H9 (cell line): ENCODE measurements at regions not wholly inside any gene's neighbourhood (a gene's known extent, or its start where the extent isn't known, plus 50 kb on each side); places are given as distances from the start of the nearest gene placed in this dataset.

ENCODE experiments used
- DNase-seq: peaks from one replicate; pipeline ENCODE4 v3.0.0-alpha.2; 2017
- H2AFZ ChIP-seq: one replicate; pipeline ENCODE4 v1.6.1; 2013; ENCODE audit warnings: mild to moderate bottlenecking, low read length, control low read depth, moderate library complexity
- H2AK5ac ChIP-seq: 2 replicates; pipeline ENCODE4 v1.6.1; 2013; ENCODE audit warnings: low read length, control low read depth, mixed read lengths; ENCODE audit not compliant: insufficient read length
- H2BK120ac ChIP-seq: one replicate; pipeline ENCODE4 v1.6.1; 2013; ENCODE audit warnings: low read depth, mild to moderate bottlenecking, low read length, control low read depth, inconsistent platforms; ENCODE audit not compliant: poor library complexity, severe bottlenecking
- H2BK12ac ChIP-seq: 2 replicates; pipeline ENCODE4 v1.6.1; 2013; ENCODE audit warnings: low read length, control low read depth, mixed read lengths, low read depth; ENCODE audit not compliant: insufficient read length
- H2BK15ac ChIP-seq: 2 replicates; pipeline ENCODE4 v1.6.1; 2013; ENCODE audit warnings: low read depth, low read length, control low read depth
- H2BK20ac ChIP-seq: one replicate; pipeline ENCODE4 v1.6.1; 2013; ENCODE audit warnings: low read depth, mild to moderate bottlenecking, low read length, control low read depth, inconsistent platforms; ENCODE audit not compliant: poor library complexity, severe bottlenecking
- H2BK5ac ChIP-seq: 2 replicates; pipeline ENCODE4 v1.6.1; 2013; ENCODE audit warnings: low read length, control low read depth, mixed read lengths; ENCODE audit not compliant: insufficient read length
- H3K14ac ChIP-seq: 2 replicates; pipeline ENCODE4 v1.6.1; 2013; ENCODE audit warnings: low read length, control low read depth; ENCODE audit not compliant: insufficient read depth
- H3K18ac ChIP-seq: 2 replicates; pipeline ENCODE4 v1.6.1; 2013; ENCODE audit warnings: low read depth, mild to moderate bottlenecking, mixed read lengths, low read length, control low read depth; ENCODE audit not compliant: insufficient read length
- H3K23ac ChIP-seq: 2 replicates; pipeline ENCODE4 v1.6.1; 2013; ENCODE audit warnings: low read length, control low read depth, mixed read lengths, low read depth; ENCODE audit not compliant: insufficient read length
- H3K23me2 ChIP-seq: 2 replicates; pipeline ENCODE4 v1.6.1; 2013; ENCODE audit warnings: low read depth, mild to moderate bottlenecking, mixed read lengths, low read length, control low read depth; ENCODE audit not compliant: insufficient read length, poor library complexity, severe bottlenecking
- H3K27ac ChIP-seq: 2 replicates; pipeline ENCODE4 v1.5.1; 2013; ENCODE audit warnings: low read length, control low read depth, mixed read lengths, low read depth; ENCODE audit not compliant: insufficient read length
- H3K27me3 ChIP-seq: 2 replicates; pipeline ENCODE4 v1.6.1; 2013; ENCODE audit warnings: low read length, control low read depth, inconsistent platforms; ENCODE audit not compliant: insufficient read depth
- H3K4ac ChIP-seq: 2 replicates; pipeline ENCODE4 v1.6.1; 2013; ENCODE audit warnings: low read depth, mild to moderate bottlenecking, control low read depth, inconsistent platforms, low read length, moderate library complexity
- H3K4me1 ChIP-seq: 2 replicates; pipeline ENCODE4 v1.6.1; 2013; ENCODE audit warnings: low read length, control low read depth, inconsistent platforms; ENCODE audit not compliant: insufficient read depth
- H3K4me2 ChIP-seq: 2 replicates; pipeline ENCODE4 v1.6.1; 2013; ENCODE audit warnings: low read length, control low read depth, mixed read lengths; ENCODE audit not compliant: insufficient read length, insufficient read depth
- H3K56ac ChIP-seq: 2 replicates; pipeline ENCODE4 v1.6.1; 2013; ENCODE audit warnings: low read depth, mild to moderate bottlenecking, mixed read lengths, low read length, control low read depth; ENCODE audit not compliant: insufficient read length
- H3K79me1 ChIP-seq: 2 replicates; pipeline ENCODE4 v1.6.1; 2013; ENCODE audit warnings: low read depth, mild to moderate bottlenecking, moderate library complexity, low read length, control low read depth, inconsistent platforms; ENCODE audit not compliant: insufficient read depth, poor library complexity, severe bottlenecking
- H3K79me2 ChIP-seq: 2 replicates; pipeline ENCODE4 v1.6.1; 2013; ENCODE audit warnings: low read length, control low read depth, inconsistent platforms; ENCODE audit not compliant: insufficient read depth
- H3K9ac ChIP-seq: 2 replicates; pipeline ENCODE4 v1.6.1; 2013; ENCODE audit warnings: low read length, control low read depth, mixed read lengths; ENCODE audit not compliant: insufficient read length; ENCODE audit errors: extremely low read depth
- H3K9me3 ChIP-seq: one replicate; pipeline ENCODE4 v1.6.1; 2013; ENCODE audit warnings: low read depth, low read length, inconsistent platforms; ENCODE audit not compliant: control insufficient read depth
- H3T11ph ChIP-seq: one replicate; pipeline ENCODE4 v1.6.1; 2013; ENCODE audit warnings: mild to moderate bottlenecking, low read length, control low read depth, inconsistent platforms
- H4K20me1 ChIP-seq: one replicate; pipeline ENCODE4 v1.6.1; 2013; ENCODE audit not compliant: control insufficient read depth, insufficient read length, insufficient read depth
- H4K5ac ChIP-seq: 2 replicates; pipeline ENCODE4 v1.6.1; 2013; ENCODE audit warnings: low read depth, mild to moderate bottlenecking, mixed read lengths, low read length, control low read depth; ENCODE audit not compliant: insufficient read length
- H4K8ac ChIP-seq: replicated peaks from 2 replicates; pipeline ENCODE4 v1.6.1; 2013; ENCODE audit warnings: low read length, control low read depth, mixed read lengths, low read depth; ENCODE audit not compliant: insufficient read length
- H4K91ac ChIP-seq: 2 replicates; pipeline ENCODE4 v1.6.1; 2013; ENCODE audit warnings: low read depth, mild to moderate bottlenecking, moderate library complexity, mixed read lengths, low read length, control low read depth; ENCODE audit not compliant: insufficient read length
- H3K27ac Mint-ChIP-seq, 3 experiments: 2 replicates in 2 of 3; 3 replicates in 1 of 3; pipeline ENCODE4 v1.8.0; 2020 to 2021; ENCODE audit warnings: mixed read lengths in 3 of 3, mild to moderate bottlenecking in 1 of 3, moderate library complexity in 1 of 3
- H3K27me3 Mint-ChIP-seq: 2 replicates; pipeline ENCODE4 v1.8.0; 2021; ENCODE audit warnings: low read depth, mild to moderate bottlenecking, moderate library complexity, mixed read lengths
- H3K36me3 Mint-ChIP-seq, 3 experiments: 2 replicates in 2 of 3; 3 replicates in 1 of 3; pipeline ENCODE4 v1.8.0; 2020 to 2021; ENCODE audit warnings: low read depth in 3 of 3, mixed read lengths in 3 of 3; ENCODE audit not compliant: insufficient read depth in 1 of 3
- H3K4me1 Mint-ChIP-seq, 2 experiments: 2 replicates each; pipeline ENCODE4 v1.8.0; 2020; ENCODE audit warnings: mixed read lengths in 2 of 2
- H3K4me3 Mint-ChIP-seq, 2 experiments: 2 replicates in 1 of 2; 3 replicates in 1 of 2; pipeline ENCODE4 v1.8.0; 2020 to 2021; ENCODE audit warnings: mild to moderate bottlenecking in 2 of 2, mixed read lengths in 2 of 2, moderate library complexity in 1 of 2
- H3K9me3 Mint-ChIP-seq, 2 experiments: 2 replicates in 1 of 2; 3 replicates in 1 of 2; pipeline ENCODE4 v1.8.0; 2020; ENCODE audit warnings: mild to moderate bottlenecking in 2 of 2, mixed read lengths in 2 of 2, moderate library complexity in 1 of 2
- WGBS: extraction: QIAGEN DNeasy Blood & Tissue Kit; methylation state at CpG from one replicate; pipeline ENCODE4 v1.1.7; 2013; ENCODE audit warnings: missing lambda C conversion rate, low lambda C conversion rate, mixed read lengths; ENCODE audit not compliant: insufficient read length; ENCODE audit errors: extremely low coverage; 5-methylcytosine and 5-hydroxymethylcytosine counted together
- TF ChIP-seq, protein P1 (sequence below): fragments of 200-600 bp; sonication (generic); conservative IDR thresholded peaks from 3 replicates; pipeline ENCODE4 v1.8.0; 2021; ENCODE audit warnings: antibody characterized with exemption, mild to moderate bottlenecking

DNA sequence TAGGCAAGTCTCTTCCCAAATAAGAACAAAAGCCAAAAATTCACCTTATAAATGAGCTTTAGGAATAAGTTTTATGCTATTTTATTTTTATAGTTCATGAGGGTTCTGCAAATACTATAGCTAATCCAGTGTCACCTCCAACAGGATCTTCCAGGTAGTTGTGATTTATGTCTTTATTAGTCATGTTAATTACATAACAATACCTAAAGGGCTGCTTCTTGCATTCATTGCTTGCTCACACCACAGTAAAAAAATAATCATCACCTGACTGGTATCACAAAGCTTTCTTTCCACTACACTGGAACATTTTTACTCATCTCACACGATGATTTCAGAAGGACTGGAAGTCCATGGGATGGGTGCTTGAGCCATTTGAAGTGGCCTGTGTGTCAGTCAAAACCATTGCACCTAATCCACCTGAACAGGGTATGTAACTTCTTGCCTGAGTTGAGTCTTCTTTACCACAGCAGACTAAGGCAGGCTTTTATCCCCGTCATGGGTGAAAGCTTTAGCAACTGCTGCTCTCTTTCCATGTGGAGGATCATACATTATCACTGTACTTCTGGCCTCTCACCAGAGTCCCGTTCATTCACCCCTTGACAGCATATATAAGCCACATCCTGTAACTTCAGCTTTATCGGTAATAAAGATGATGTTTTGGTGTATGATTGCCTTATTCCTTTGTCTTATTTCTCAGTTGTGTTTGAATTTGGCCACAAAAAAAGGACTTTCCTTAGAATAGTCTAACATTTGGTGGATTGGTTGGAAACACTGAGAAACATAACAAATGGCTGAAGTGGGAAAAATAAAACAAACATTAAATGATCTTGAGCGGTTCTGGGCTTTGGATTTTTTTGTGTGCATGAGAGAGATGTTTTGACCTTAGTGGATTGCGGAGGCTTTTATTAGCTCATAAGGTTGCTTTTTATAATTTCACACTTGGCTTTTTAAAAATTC is 382.6 kb upstream of the THBS1 start:
- no peak overlapping the region for H3K18ac ChIP-seq
- no peak overlapping the region for H4K91ac ChIP-seq
- H3K79me1 ChIP-seq, result no peaks in the 10 kb centered on the region
- no peak overlapping the region for H3K4ac ChIP-seq
- H4K20me1 ChIP-seq, result no peaks in the 10 kb centered on the region
- no peak overlapping the region for H3K4me2 ChIP-seq
- no peak overlapping the region for H2AFZ ChIP-seq
- H3K14ac ChIP-seq, result no peak overlapping the region
- H3K4me3 Mint-ChIP-seq, result no peak overlapping the region
- peaks cover 6% of the 10 kb centered on the region for H3K27me3 Mint-ChIP-seq
- H2BK20ac ChIP-seq, result no peak overlapping the region
- no peaks in the 10 kb centered on the region for H3K23me2 ChIP-seq
- H3K4me1 ChIP-seq, result peaks cover 3% of the 10 kb centered on the region; the same call in 1 of the 2 replicates
- no peak overlapping the region for H4K8ac ChIP-seq
- H2BK15ac ChIP-seq, result no peak overlapping the region
- no peak overlapping the region for H2AK5ac ChIP-seq
- H3K9me3 Mint-ChIP-seq, result no peaks in the 10 kb centered on the region
- H3K36me3 Mint-ChIP-seq, result no peaks in the 10 kb centered on the region
- H3K9ac ChIP-seq, result no peak overlapping the region
- H2BK12ac ChIP-seq, result no peak overlapping the region
- H4K5ac ChIP-seq, result no peak overlapping the region
- H2BK5ac ChIP-seq, result no peak overlapping the region
- H3K27ac ChIP-seq, result no peak overlapping the region
- H3K9me3 ChIP-seq, result no peaks in the 10 kb centered on the region
- H3K56ac ChIP-seq, result no peak overlapping the region
- DNase-seq, result no peak
- no CpG with 5 or more reads among the region's 6 CpGs for WGBS
- H3K4me1 Mint-ChIP-seq, result peaks cover 15 to 19% of the 10 kb centered on the region in 2 experiments; a peak in 3 of 4 replicates
- H3K79me2 ChIP-seq, result no peaks in the 10 kb centered on the region
- no peak overlapping the region for H3K27ac Mint-ChIP-seq
- H3K27me3 ChIP-seq, result no peaks in the 10 kb centered on the region
- H3K23ac ChIP-seq, result no peak overlapping the region
- no peak overlapping the region for H3T11ph ChIP-seq
- TF ChIP-seq, protein P1, sequence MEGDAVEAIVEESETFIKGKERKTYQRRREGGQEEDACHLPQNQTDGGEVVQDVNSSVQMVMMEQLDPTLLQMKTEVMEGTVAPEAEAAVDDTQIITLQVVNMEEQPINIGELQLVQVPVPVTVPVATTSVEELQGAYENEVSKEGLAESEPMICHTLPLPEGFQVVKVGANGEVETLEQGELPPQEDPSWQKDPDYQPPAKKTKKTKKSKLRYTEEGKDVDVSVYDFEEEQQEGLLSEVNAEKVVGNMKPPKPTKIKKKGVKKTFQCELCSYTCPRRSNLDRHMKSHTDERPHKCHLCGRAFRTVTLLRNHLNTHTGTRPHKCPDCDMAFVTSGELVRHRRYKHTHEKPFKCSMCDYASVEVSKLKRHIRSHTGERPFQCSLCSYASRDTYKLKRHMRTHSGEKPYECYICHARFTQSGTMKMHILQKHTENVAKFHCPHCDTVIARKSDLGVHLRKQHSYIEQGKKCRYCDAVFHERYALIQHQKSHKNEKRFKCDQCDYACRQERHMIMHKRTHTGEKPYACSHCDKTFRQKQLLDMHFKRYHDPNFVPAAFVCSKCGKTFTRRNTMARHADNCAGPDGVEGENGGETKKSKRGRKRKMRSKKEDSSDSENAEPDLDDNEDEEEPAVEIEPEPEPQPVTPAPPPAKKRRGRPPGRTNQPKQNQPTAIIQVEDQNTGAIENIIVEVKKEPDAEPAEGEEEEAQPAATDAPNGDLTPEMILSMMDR, result no peak
- no peak overlapping the region for H2BK120ac ChIP-seq
